Right lobe of liver (tissue), 4 donors: ENCODE measurements at regions not wholly inside any gene's neighbourhood (a gene's known extent, or its start where the extent isn't known, plus 50 kb on each side); places are given as distances from the start of the nearest gene placed in this dataset.

Experiments used
- POLR2A ChIP-seq: fragments of 450-650 bp; IDR thresholded peaks from one replicate; pipeline ENCODE4 v1.6.1; 2017; ENCODE audit warnings: antibody characterized with exemption, mild to moderate bottlenecking
- TF ChIP-seq, protein P1 (sequence below), 4 donors: fragments of 200-600 bp in 3 of 4; fragments of 450-650 bp in 1 of 4; IDR thresholded peaks; one replicate each; pipeline versions ENCODE4 v1.5.1 to v1.8.0; 2016 to 2022; ENCODE audit warnings: antibody characterized with exemption in 4 of 4, mild to moderate bottlenecking in 2 of 4
- donor health status: DM: no; HTN: no; CAD: no.
- donor health status: DM: no; HTN: no; CAD: no.
- donor health status: DM: no; HTN: yes; CAD: no.

DNA sequence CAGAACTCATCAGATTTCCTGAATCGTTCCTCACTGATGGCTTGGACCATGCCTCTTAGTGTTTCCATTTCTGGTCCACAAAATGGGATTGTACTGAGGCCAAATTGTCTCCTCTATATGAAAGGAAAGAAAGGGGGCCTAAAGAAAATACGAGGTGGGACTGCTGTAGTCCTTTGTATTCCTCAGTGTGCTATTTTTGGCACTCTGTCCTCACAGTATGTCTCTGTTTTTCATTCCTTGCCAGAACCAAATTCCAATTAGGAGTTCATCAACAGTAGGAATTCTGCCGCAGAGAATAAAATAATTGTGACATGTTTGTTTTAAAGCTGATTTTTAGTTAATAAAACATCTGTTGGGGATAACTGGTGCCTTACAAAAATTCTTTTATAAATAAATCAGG lies 515.7 kb downstream of the SMARCA1 start:
- TF ChIP-seq, protein P1, sequence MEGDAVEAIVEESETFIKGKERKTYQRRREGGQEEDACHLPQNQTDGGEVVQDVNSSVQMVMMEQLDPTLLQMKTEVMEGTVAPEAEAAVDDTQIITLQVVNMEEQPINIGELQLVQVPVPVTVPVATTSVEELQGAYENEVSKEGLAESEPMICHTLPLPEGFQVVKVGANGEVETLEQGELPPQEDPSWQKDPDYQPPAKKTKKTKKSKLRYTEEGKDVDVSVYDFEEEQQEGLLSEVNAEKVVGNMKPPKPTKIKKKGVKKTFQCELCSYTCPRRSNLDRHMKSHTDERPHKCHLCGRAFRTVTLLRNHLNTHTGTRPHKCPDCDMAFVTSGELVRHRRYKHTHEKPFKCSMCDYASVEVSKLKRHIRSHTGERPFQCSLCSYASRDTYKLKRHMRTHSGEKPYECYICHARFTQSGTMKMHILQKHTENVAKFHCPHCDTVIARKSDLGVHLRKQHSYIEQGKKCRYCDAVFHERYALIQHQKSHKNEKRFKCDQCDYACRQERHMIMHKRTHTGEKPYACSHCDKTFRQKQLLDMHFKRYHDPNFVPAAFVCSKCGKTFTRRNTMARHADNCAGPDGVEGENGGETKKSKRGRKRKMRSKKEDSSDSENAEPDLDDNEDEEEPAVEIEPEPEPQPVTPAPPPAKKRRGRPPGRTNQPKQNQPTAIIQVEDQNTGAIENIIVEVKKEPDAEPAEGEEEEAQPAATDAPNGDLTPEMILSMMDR (IDR thresholded peaks at IDR 0.05): no peak
- TF ChIP-seq POLR2A: no peak
